PFSK-1 (cell line): ENCODE measurements at regions not wholly inside any gene's neighbourhood (a gene's known extent, or its start where the extent isn't known, plus 50 kb on each side); places are given as distances from the start of the nearest gene placed in this dataset.

Experiments used
- FOXP2 ChIP-seq: optimal IDR thresholded peaks from 2 replicates; pipeline ENCODE3; 2011; ENCODE audit warnings: borderline replicate concordance, control low read depth, inconsistent platforms; ENCODE audit not compliant: insufficient read depth; ENCODE audit errors: extremely low read length, extremely low read depth
- POLR2AphosphoS5 ChIP-seq: IDR thresholded peaks from 2 replicates; pipeline ENCODE4 v1.6.1; 2012; ENCODE audit warnings: low read depth, mild to moderate bottlenecking, control low read depth, low read length, moderate library complexity
- SIN3A ChIP-seq: IDR thresholded peaks from 2 replicates; pipeline ENCODE4 v1.6.1; 2012; ENCODE audit warnings: mild to moderate bottlenecking, low read length, moderate library complexity, borderline replicate concordance; ENCODE audit not compliant: insufficient read depth
- TAF1 ChIP-seq: IDR thresholded peaks from 2 replicates; pipeline ENCODE4 v1.6.1; 2012; ENCODE audit warnings: low read length, control low read depth, borderline replicate concordance; ENCODE audit not compliant: insufficient read depth
- TF ChIP-seq, protein P1 (sequence below), 2 experiments: IDR thresholded peaks; 2 replicates each; pipeline versions ENCODE4 v1.6.1 to v1.8.0; 2011 to 2012; ENCODE audit warnings: low read depth in 2 of 2, low read length in 2 of 2, control low read depth in 1 of 2, inconsistent platforms in 1 of 2, mild to moderate bottlenecking in 1 of 2, moderate library complexity in 1 of 2; ENCODE audit not compliant: insufficient read depth in 1 of 2

DNA sequence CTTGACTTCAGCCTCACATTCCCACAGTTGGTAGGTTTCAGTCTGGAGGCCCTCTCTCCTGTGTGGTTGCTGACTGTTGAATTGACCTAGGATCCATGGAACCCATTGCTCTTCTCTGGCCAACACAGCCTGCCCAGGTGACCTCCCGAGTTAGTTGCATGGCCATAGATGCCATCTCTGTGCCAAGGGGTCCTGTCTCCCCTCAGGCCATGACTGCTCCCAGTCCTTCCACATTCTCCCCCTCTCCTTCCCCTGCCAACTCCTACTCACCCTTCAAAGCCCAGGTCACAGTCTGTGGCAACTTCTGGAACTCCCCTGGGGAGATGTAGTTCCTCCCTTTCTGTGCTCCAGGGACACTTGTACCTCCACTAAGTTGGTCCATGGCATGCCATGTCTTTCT is 67.3 kb upstream of the GRB10 start:
- TF ChIP-seq SIN3A: no peak
- TF ChIP-seq, protein P1, sequence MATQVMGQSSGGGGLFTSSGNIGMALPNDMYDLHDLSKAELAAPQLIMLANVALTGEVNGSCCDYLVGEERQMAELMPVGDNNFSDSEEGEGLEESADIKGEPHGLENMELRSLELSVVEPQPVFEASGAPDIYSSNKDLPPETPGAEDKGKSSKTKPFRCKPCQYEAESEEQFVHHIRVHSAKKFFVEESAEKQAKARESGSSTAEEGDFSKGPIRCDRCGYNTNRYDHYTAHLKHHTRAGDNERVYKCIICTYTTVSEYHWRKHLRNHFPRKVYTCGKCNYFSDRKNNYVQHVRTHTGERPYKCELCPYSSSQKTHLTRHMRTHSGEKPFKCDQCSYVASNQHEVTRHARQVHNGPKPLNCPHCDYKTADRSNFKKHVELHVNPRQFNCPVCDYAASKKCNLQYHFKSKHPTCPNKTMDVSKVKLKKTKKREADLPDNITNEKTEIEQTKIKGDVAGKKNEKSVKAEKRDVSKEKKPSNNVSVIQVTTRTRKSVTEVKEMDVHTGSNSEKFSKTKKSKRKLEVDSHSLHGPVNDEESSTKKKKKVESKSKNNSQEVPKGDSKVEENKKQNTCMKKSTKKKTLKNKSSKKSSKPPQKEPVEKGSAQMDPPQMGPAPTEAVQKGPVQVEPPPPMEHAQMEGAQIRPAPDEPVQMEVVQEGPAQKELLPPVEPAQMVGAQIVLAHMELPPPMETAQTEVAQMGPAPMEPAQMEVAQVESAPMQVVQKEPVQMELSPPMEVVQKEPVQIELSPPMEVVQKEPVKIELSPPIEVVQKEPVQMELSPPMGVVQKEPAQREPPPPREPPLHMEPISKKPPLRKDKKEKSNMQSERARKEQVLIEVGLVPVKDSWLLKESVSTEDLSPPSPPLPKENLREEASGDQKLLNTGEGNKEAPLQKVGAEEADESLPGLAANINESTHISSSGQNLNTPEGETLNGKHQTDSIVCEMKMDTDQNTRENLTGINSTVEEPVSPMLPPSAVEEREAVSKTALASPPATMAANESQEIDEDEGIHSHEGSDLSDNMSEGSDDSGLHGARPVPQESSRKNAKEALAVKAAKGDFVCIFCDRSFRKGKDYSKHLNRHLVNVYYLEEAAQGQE (IDR thresholded peaks at IDR 0.05; ENCODE audit: insufficient read depth in 1 of 2, low read depth in 2 of 2, low read length in 2 of 2): no peak
- TF ChIP-seq FOXP2: no peak
- no peak for TF ChIP-seq POLR2AphosphoS5
- TF ChIP-seq TAF1: no peak

DNA sequence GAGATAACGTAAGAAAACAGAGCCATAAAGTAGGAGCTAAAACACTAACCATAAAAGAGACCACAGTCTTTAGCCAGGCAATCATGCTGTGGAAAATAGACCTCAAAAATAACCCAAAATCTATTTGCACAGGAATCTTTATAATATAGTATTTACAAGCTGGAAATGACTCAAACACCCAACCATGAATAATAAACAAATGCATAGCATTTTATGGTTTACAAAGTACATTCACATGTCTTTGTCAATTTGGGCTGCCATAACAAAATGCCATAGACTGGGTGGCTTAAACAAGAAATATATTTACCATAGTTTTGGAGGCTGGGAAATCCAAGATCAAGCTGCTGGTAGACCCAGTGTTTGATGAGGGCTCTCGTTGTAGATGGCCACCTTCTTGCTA is 65.5 kb upstream of the GRB10 start:
- TF ChIP-seq SIN3A: no peak
- TF ChIP-seq TAF1: no peak
- TF ChIP-seq, protein P1 (IDR thresholded peaks at IDR 0.05; ENCODE audit: insufficient read depth in 1 of 2, low read depth in 2 of 2, low read length in 2 of 2): no peak
- no peak for TF ChIP-seq POLR2AphosphoS5
- no peak for TF ChIP-seq FOXP2

DNA sequence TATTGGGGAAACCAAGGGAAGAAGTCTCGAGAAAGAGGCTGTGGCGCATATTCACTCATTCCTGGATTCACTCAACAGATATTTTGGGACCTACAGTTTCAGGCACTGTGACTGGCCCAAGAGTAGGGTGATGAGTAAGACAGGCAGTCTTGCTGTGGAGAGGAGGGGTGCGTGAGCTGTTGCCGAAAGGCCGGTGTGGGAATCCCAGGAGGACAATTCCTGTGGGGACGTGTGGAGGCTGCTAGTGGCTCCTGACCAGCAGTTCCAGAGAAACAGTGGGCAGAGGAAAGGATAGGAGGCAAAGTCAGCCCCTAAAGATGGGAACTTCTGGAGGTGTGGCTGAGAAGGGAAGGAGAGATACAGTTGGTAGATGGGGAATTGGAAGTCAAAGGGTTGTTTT is 59.3 kb upstream of the GRB10 start:
- TF ChIP-seq FOXP2: no peak
- TF ChIP-seq, protein P1 (IDR thresholded peaks at IDR 0.05; ENCODE audit: insufficient read depth in 1 of 2, low read depth in 2 of 2, low read length in 2 of 2): no peak
- no peak for TF ChIP-seq POLR2AphosphoS5
- no peak for TF ChIP-seq SIN3A
- TF ChIP-seq TAF1: no peak

DNA sequence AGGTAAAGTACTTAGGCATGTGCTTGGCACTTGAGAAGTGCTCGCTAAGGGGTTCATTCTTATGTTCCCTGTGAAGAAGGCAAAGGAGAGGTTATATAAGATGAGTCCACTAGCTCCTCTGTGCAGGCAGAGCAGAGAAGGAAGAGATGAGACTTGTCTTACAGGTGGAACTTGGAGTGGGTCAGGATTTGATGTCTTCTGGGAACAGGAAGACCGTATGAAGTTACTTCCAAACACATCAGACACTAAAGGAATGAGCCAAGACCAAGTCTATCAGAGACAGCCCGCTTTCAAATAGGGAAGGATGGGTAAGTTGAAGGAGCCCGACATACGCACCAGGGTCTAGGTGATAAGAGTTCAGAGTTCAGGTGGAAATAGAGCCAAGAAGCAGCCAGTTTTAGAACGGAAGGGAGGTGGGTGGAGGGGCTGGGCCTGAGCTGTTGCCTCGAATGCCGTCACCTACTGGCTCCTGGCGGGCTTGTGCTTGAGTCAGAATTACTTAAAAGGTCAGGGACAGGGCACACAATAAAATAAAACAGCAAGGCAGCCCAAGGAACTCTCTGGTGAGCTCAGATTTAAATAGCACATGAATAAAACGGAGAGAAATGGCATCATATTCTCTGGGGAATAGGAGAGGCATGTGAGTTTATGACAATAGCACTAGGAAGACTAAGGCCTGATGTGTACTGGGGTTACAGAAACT is 56.1 kb upstream of the GRB10 start:
- TF ChIP-seq SIN3A: no peak
- TF ChIP-seq, protein P1 (IDR thresholded peaks at IDR 0.05; ENCODE audit: insufficient read depth in 1 of 2, low read depth in 2 of 2, low read length in 2 of 2): no peak
- TF ChIP-seq POLR2AphosphoS5: no peak
- no peak for TF ChIP-seq TAF1
- no peak for TF ChIP-seq FOXP2

DNA sequence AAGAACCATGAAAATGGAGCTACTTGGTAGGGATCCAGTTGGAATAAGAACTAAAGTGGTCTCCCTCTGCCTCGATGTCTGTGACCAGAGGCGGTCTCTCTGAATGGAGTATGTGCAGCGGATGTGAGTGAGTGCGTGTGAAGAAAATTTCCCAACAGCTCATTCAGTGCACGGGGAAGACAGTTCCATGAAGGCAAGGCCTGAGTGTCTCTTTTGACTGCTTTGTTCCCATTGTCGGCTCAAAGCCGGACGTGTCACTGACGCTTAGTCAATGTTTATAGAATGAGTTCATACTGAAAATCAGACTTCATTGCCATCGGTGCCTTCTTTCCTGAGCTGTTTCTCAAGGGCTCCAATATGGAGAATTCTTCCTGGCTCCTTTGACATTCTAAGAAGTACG is 55.3 kb upstream of the GRB10 start:
- TF ChIP-seq TAF1: no peak
- no peak for TF ChIP-seq POLR2AphosphoS5
- no peak for TF ChIP-seq FOXP2
